ENCODE measurements at regions not wholly inside any gene's neighbourhood (a gene's known extent, or its start where the extent isn't known, plus 50 kb on each side); places are given as distances from the start of the nearest gene placed in this dataset.
"Not testable (repeated sequence)": the region's sequence is repeated elsewhere in the genome, so short reads cannot be mapped to it uniquely, and the experiment has no call there.

DNA sequence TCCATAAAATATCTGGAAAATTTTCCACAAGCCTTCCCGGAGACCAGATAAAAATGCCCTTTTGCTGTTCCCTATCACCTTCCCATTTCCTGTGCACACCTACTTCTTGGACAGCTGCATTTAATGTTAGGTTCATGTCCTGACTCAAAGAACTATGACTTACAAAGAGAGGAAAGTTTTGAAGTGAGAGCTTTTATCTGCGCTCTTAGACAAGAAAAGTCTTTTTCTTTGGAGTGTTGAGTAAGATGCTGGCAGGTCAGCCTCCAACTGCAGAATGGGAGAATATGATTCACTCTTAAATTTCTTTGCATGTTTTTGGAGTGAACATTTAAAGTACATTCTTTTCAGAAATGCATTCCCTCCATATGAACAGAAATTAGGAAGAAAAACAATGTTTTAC lies 147.3 kb upstream of the DPH6 start:
- 65% methylated on average over 2 of the region's 2 CpGs for WGBS, 2 experiments
- Histone ChIP-seq H3K27me3 (ENCODE audit: control insufficient read depth, insufficient read depth, low read length, poor library complexity, severe bottlenecking) (no peaks in the 10 kb centered on the region), H3K9me3 (ENCODE audit: control insufficient read depth, low read length) (no peaks in the 10 kb centered on the region), H3K4me1 (ENCODE audit: control insufficient read depth, insufficient read depth, low read length) (no peaks in the 10 kb centered on the region), H3K27ac (ENCODE audit: insufficient read depth, low read depth, low read length, poor library complexity, severe bottlenecking) (no peak overlapping the region), H3K4me3 (ENCODE audit: insufficient read depth, low read depth, low read length) (no peak overlapping the region), H3K36me3 (ENCODE audit: control insufficient read depth, insufficient read depth, low read length) (no peaks in the 10 kb centered on the region)

GRCh38 chr15:35693886-35694285 lies 147.9 kb upstream of the DPH6 start:
- Histone ChIP-seq H3K27ac (ENCODE audit: insufficient read depth, low read depth, low read length, poor library complexity, severe bottlenecking) (no peak overlapping the region), H3K27me3 (ENCODE audit: control insufficient read depth, insufficient read depth, low read length, poor library complexity, severe bottlenecking) (no peaks in the 10 kb centered on the region), H3K36me3 (ENCODE audit: control insufficient read depth, insufficient read depth, low read length) (no peaks in the 10 kb centered on the region), H3K9me3 (ENCODE audit: control insufficient read depth, low read length) (no peaks in the 10 kb centered on the region), H3K4me1 (ENCODE audit: control insufficient read depth, insufficient read depth, low read length) (no peaks in the 10 kb centered on the region), H3K4me3 (ENCODE audit: insufficient read depth, low read depth, low read length) (no peak overlapping the region)
- WGBS, 2 experiments: 95 to 100% methylated on average over 2 to 3 of the region's 3 CpGs

- no peaks in the 10 kb centered on the region for H3K36me3 ChIP-seq (ENCODE audit: control insufficient read depth, insufficient read depth, low read length)
- H3K27ac ChIP-seq (ENCODE audit: insufficient read depth, low read depth, low read length, poor library complexity, severe bottlenecking): no peak overlapping the region
- 94 to 96% methylated on average over 2 of the region's 2 CpGs for WGBS, 2 experiments
- H3K4me1 ChIP-seq (ENCODE audit: control insufficient read depth, insufficient read depth, low read length): no peaks in the 10 kb centered on the region
- H3K9me3 ChIP-seq (ENCODE audit: control insufficient read depth, low read length): no peaks in the 10 kb centered on the region
- no peaks in the 10 kb centered on the region for H3K27me3 ChIP-seq (ENCODE audit: control insufficient read depth, insufficient read depth, low read length, poor library complexity, severe bottlenecking)
- no peak overlapping the region for H3K4me3 ChIP-seq (ENCODE audit: insufficient read depth, low read depth, low read length)
These were observed 149.0 kb upstream of the DPH6 start for GRCh38 chr15:35695003-35695402.

DNA sequence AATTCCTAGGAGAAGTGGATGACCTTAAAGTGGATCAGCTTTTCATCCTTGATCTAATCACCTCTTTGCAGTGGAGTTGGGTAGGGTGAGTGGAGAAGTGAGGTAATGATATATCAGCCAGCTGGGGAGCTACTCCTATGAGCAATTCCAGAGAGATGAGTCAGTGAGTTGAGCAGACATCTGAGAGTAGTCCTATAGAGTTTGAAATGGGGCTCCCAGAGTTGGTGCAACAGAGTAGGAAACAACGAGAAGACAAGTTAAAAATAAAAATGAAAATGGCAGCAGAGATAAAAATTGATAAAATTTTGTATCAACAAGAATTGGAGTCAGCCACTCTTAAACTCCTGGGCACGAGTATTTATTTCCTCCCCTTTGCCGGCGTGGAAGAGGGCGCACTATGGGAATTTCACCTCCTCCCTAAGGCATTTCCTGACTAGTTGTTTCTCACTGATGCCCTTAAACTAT lies 150.8 kb upstream of the DPH6 start:
- H3K27ac ChIP-seq (ENCODE audit: insufficient read depth, low read depth, low read length, poor library complexity, severe bottlenecking): no peak overlapping the region
- 82 to 87% methylated on average over 5 of the region's 5 CpGs for WGBS, 2 experiments

GRCh38 chr15:35697549-35698299 lies 151.8 kb upstream of the DPH6 start:
- Histone ChIP-seq H3K4me1 (ENCODE audit: control insufficient read depth, insufficient read depth, low read length) (no peaks in the 10 kb centered on the region), H3K9me3 (ENCODE audit: control insufficient read depth, low read length) (no peaks in the 10 kb centered on the region), H3K27ac (ENCODE audit: insufficient read depth, low read depth, low read length, poor library complexity, severe bottlenecking) (no peak overlapping the region), H3K4me3 (ENCODE audit: insufficient read depth, low read depth, low read length) (no peak overlapping the region), H3K27me3 (ENCODE audit: control insufficient read depth, insufficient read depth, low read length, poor library complexity, severe bottlenecking) (no peaks in the 10 kb centered on the region), H3K36me3 (ENCODE audit: control insufficient read depth, insufficient read depth, low read length) (no peaks in the 10 kb centered on the region)
- WGBS, 2 experiments: 74 to 82% methylated on average over 5 to 6 of the region's 8 CpGs

More for the DNA sequence above, 150.8 kb upstream of the DPH6 start:
- Histone ChIP-seq H3K27me3 (ENCODE audit: control insufficient read depth, insufficient read depth, low read length, poor library complexity, severe bottlenecking) (no peaks in the 10 kb centered on the region), H3K9me3 (ENCODE audit: control insufficient read depth, low read length) (no peaks in the 10 kb centered on the region), H3K36me3 (ENCODE audit: control insufficient read depth, insufficient read depth, low read length) (no peaks in the 10 kb centered on the region), H3K4me3 (ENCODE audit: insufficient read depth, low read depth, low read length) (no peak overlapping the region), H3K4me1 (ENCODE audit: control insufficient read depth, insufficient read depth, low read length) (no peaks in the 10 kb centered on the region)

GRCh38 chr15:35698331-35698730 lies 152.4 kb upstream of the DPH6 start:
- Histone ChIP-seq H3K9me3 (ENCODE audit: control insufficient read depth, low read length) (no peaks in the 10 kb centered on the region), H3K4me1 (ENCODE audit: control insufficient read depth, insufficient read depth, low read length) (no peaks in the 10 kb centered on the region), H3K27ac (ENCODE audit: insufficient read depth, low read depth, low read length, poor library complexity, severe bottlenecking) (no peak overlapping the region), H3K36me3 (ENCODE audit: control insufficient read depth, insufficient read depth, low read length) (no peaks in the 10 kb centered on the region), H3K27me3 (ENCODE audit: control insufficient read depth, insufficient read depth, low read length, poor library complexity, severe bottlenecking) (no peaks in the 10 kb centered on the region), H3K4me3 (ENCODE audit: insufficient read depth, low read depth, low read length) (no peak overlapping the region)
- WGBS, 2 experiments: 91 to 95% methylated on average over 3 to 4 of the region's 4 CpGs

DNA sequence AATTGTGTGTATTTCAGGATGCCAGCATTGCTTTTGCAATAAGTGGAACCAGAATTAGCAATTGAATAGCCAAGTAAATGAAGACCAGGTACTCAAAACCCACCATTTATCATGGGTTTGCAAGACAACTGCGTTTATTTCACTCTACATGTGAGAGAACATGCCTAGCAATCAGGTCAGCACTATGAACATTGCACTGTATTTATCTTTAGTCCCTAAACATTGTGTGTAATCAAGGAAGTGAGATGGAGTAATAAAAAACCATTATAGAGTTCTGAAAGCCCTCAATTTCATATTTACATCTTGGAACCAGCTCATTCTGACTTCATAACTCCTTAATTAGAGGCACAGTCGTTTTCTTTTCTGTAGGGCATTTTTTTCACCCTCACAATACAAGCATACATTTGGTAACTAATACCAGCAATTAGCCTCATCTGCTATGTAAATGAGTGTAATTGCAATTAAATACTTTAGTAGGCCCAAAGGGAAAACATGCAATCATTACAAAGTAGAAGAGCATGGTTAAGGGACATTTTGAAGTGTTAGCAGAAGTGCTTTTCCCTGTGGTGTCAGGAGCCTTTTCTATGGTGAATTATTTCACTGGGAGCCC lies 153.1 kb upstream of the DPH6 start:
- Histone ChIP-seq H3K27me3 (ENCODE audit: control insufficient read depth, insufficient read depth, low read length, poor library complexity, severe bottlenecking) (no peaks in the 10 kb centered on the region), H3K27ac (ENCODE audit: insufficient read depth, low read depth, low read length, poor library complexity, severe bottlenecking) (no peak overlapping the region), H3K36me3 (ENCODE audit: control insufficient read depth, insufficient read depth, low read length) (no peaks in the 10 kb centered on the region), H3K4me3 (ENCODE audit: insufficient read depth, low read depth, low read length) (no peak overlapping the region), H3K9me3 (ENCODE audit: control insufficient read depth, low read length) (no peaks in the 10 kb centered on the region), H3K4me1 (ENCODE audit: control insufficient read depth, insufficient read depth, low read length) (no peaks in the 10 kb centered on the region)
- WGBS, 2 experiments: 85 to 98% methylated on average over 2 of the region's 2 CpGs

- H3K9me3 ChIP-seq (ENCODE audit: control insufficient read depth, low read length); H3K27me3 ChIP-seq (ENCODE audit: control insufficient read depth, insufficient read depth, low read length, poor library complexity, severe bottlenecking); H3K4me1 ChIP-seq (ENCODE audit: control insufficient read depth, insufficient read depth, low read length); H3K36me3 ChIP-seq (ENCODE audit: control insufficient read depth, insufficient read depth, low read length); H3K4me3 ChIP-seq (ENCODE audit: insufficient read depth, low read depth, low read length); H3K27ac ChIP-seq (ENCODE audit: insufficient read depth, low read depth, low read length, poor library complexity, severe bottlenecking): not testable (repeated sequence)
- WGBS, 2 experiments: 72 to 75% methylated on average over 5 of the region's 5 CpGs
These were observed 154.2 kb upstream of the DPH6 start for GRCh38 chr15:35700091-35700593.

DNA sequence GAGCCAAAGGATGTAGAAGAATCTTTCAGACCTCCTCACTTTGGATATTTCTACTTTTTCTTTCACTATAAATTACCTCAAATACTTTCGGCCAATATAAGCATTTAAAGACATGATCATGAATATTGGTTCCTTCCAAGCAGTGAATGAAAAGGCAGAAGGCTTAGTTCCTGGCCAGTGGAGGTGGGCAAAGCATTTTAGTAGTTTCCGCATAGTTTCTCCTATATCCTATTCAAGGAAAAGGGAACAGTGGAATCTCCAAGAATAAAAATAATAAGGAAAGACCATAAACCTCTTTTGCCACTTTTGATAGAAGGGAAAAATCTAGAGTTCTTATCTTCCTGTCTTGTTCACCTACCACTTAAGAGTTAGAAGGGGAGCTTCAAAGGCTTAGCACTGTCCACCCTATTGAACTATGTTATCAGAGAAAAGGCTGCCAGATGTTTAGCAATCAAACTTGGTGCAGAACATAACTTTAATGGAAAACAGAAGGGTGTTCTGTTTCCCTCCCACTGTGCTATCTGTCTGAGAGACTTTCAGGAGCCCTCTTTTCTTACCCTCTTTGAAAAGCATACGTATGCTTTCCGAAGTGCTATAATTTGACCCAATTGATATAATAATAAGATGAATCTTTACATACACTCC lies 155.6 kb upstream of the DPH6 start:
- H3K4me3 ChIP-seq (ENCODE audit: insufficient read depth, low read depth, low read length): no peak overlapping the region
- H3K4me1 ChIP-seq (ENCODE audit: control insufficient read depth, insufficient read depth, low read length): no peaks in the 10 kb centered on the region
- H3K27me3 ChIP-seq (ENCODE audit: control insufficient read depth, insufficient read depth, low read length, poor library complexity, severe bottlenecking): no peaks in the 10 kb centered on the region
- H3K9me3 ChIP-seq (ENCODE audit: control insufficient read depth, low read length): no peaks in the 10 kb centered on the region
- H3K36me3 ChIP-seq (ENCODE audit: control insufficient read depth, insufficient read depth, low read length): no peaks in the 10 kb centered on the region
- H3K27ac ChIP-seq (ENCODE audit: insufficient read depth, low read depth, low read length, poor library complexity, severe bottlenecking): no peak overlapping the region
- 94 to 100% methylated on average over 1 to 3 of the region's 4 CpGs for WGBS, 2 experiments

GRCh38 chr15:35702946-35703495 lies 157.1 kb upstream of the DPH6 start:
- Histone ChIP-seq H3K27ac (ENCODE audit: insufficient read depth, low read depth, low read length, poor library complexity, severe bottlenecking) (no peak overlapping the region), H3K27me3 (ENCODE audit: control insufficient read depth, insufficient read depth, low read length, poor library complexity, severe bottlenecking) (no peaks in the 10 kb centered on the region), H3K4me3 (ENCODE audit: insufficient read depth, low read depth, low read length) (no peak overlapping the region), H3K9me3 (ENCODE audit: control insufficient read depth, low read length) (no peaks in the 10 kb centered on the region), H3K36me3 (ENCODE audit: control insufficient read depth, insufficient read depth, low read length) (no peaks in the 10 kb centered on the region), H3K4me1 (ENCODE audit: control insufficient read depth, insufficient read depth, low read length) (no peaks in the 10 kb centered on the region)
- WGBS, 2 experiments: 96 to 97% methylated on average over 3 of the region's 3 CpGs
